ENCODE measurements at regions not wholly inside any gene's neighbourhood (a gene's known extent, or its start where the extent isn't known, plus 50 kb on each side); places are given as distances from the start of the nearest gene placed in this dataset.

- ChIA-PET CTCF (interaction anchor here (1.0 kb wide), 1 partner anchor 302 kb away, joined by 3 read pairs; no protein-coding TSS in a partner anchor), POLR2A (no interaction called here)
- no peak overlapping the region for H3K4me3 Mint-ChIP-seq
- peaks cover 12% of the 10 kb centered on the region for H3K4me1 Mint-ChIP-seq (ENCODE audit: low read depth)
- H3K9me3 Mint-ChIP-seq: no peaks in the 10 kb centered on the region
- DNase-seq: no peak
- H3K27ac Mint-ChIP-seq: no peak overlapping the region
- intact Hi-C loops (cut with micrococcal nuclease): no loop called here
- H3K36me3 Mint-ChIP-seq: no peaks in the 10 kb centered on the region
- peaks cover 10% of the 10 kb centered on the region for H3K27me3 Mint-ChIP-seq
Observed at GRCh38 chr6:150719831-150720230, 120.1 kb downstream of the PLEKHG1 start.

- CTCF ChIA-PET: no interaction called here
- DNase-seq: peak; percentile 12
- intact Hi-C loops (cut with micrococcal nuclease): no loop called here
- no peak overlapping the region for H3K4me3 Mint-ChIP-seq
- no peaks in the 10 kb centered on the region for H3K9me3 Mint-ChIP-seq
- POLR2A ChIA-PET: no interaction called here
- H3K4me1 Mint-ChIP-seq (ENCODE audit: low read depth): peaks cover 12% of the 10 kb centered on the region
- no peak overlapping the region for H3K27ac Mint-ChIP-seq
- H3K36me3 Mint-ChIP-seq: no peaks in the 10 kb centered on the region
- H3K27me3 Mint-ChIP-seq: peaks cover 10% of the 10 kb centered on the region
Observed at GRCh38 chr6:150720774-150721233, 121.1 kb downstream of the PLEKHG1 start.

- ChIA-PET CTCF (no interaction called here), POLR2A (no interaction called here)
- H3K27me3 Mint-ChIP-seq: peaks cover 10% of the 10 kb centered on the region
- H3K36me3 Mint-ChIP-seq: no peaks in the 10 kb centered on the region
- no peak for DNase-seq
- peaks cover 12% of the 10 kb centered on the region for H3K4me1 Mint-ChIP-seq (ENCODE audit: low read depth)
- intact Hi-C loops (cut with micrococcal nuclease): no loop called here
- H3K27ac Mint-ChIP-seq: no peak overlapping the region
- no peaks in the 10 kb centered on the region for H3K9me3 Mint-ChIP-seq
- H3K4me3 Mint-ChIP-seq: no peak overlapping the region
Observed at GRCh38 chr6:150721418-150722266, 122.0 kb downstream of the PLEKHG1 start.

GRCh38 chr6:150722614-150723344 lies 123.1 kb downstream of the PLEKHG1 start:
- no peak for DNase-seq

GRCh38 chr6:150723345-150723658 lies 123.6 kb downstream of the PLEKHG1 start:
- no peak for DNase-seq
- Mint-ChIP-seq H3K27me3 (peaks cover 10% of the 10 kb centered on the region), H3K36me3 (no peaks in the 10 kb centered on the region), H3K9me3 (no peaks in the 10 kb centered on the region), H3K27ac (no peak overlapping the region), H3K4me1 (ENCODE audit: low read depth) (peaks cover 12% of the 10 kb centered on the region), H3K4me3 (no peak overlapping the region)
- intact Hi-C loops (cut with micrococcal nuclease): no loop called here
- CTCF ChIA-PET: no interaction called here
- POLR2A ChIA-PET: no interaction called here

More at GRCh38 chr6:150722614-150723344, 123.1 kb downstream of the PLEKHG1 start:
- ChIA-PET CTCF (no interaction called here), POLR2A (no interaction called here)
- peaks cover 12% of the 10 kb centered on the region for H3K4me1 Mint-ChIP-seq (ENCODE audit: low read depth)
- intact Hi-C loops (cut with micrococcal nuclease): no loop called here
- H3K9me3 Mint-ChIP-seq: no peaks in the 10 kb centered on the region
- no peak overlapping the region for H3K27ac Mint-ChIP-seq
- no peaks in the 10 kb centered on the region for H3K36me3 Mint-ChIP-seq
- H3K27me3 Mint-ChIP-seq: peaks cover 10% of the 10 kb centered on the region
- H3K4me3 Mint-ChIP-seq: no peak overlapping the region

- Mint-ChIP-seq H3K27ac (no peak overlapping the region), H3K9me3 (no peaks in the 10 kb centered on the region), H3K4me3 (no peak overlapping the region), H3K36me3 (no peaks in the 10 kb centered on the region), H3K27me3 (peaks cover 10% of the 10 kb centered on the region), H3K4me1 (ENCODE audit: low read depth) (peaks cover 12% of the 10 kb centered on the region)
- intact Hi-C loops (cut with micrococcal nuclease): no loop called here
- DNase-seq: no peak
- ChIA-PET CTCF (no interaction called here), POLR2A (no interaction called here)
Observed at GRCh38 chr6:150723857-150724256, 124.2 kb downstream of the PLEKHG1 start.

GRCh38 chr6:150725795-150726194 lies 126.1 kb downstream of the PLEKHG1 start:
- Mint-ChIP-seq H3K27ac (no peak overlapping the region), H3K36me3 (no peaks in the 10 kb centered on the region), H3K4me1 (ENCODE audit: low read depth) (peaks cover 7% of the 10 kb centered on the region), H3K27me3 (peaks cover 4% of the 10 kb centered on the region), H3K4me3 (no peak overlapping the region), H3K9me3 (no peaks in the 10 kb centered on the region)
- intact Hi-C loops (cut with micrococcal nuclease): no loop called here
- ChIA-PET CTCF (no interaction called here), POLR2A (no interaction called here)
- DNase-seq: no peak

GRCh38 chr6:150729188-150729748 lies 129.6 kb downstream of the PLEKHG1 start:
- ChIA-PET POLR2A (no interaction called here), CTCF (no interaction called here)
- Mint-ChIP-seq H3K9me3 (no peaks in the 10 kb centered on the region), H3K4me3 (no peak overlapping the region), H3K27ac (no peak overlapping the region), H3K36me3 (no peaks in the 10 kb centered on the region), H3K27me3 (no peaks in the 10 kb centered on the region), H3K4me1 (ENCODE audit: low read depth) (no peaks in the 10 kb centered on the region)
- no peak for DNase-seq
- intact Hi-C loops (cut with micrococcal nuclease): no loop called here

- Mint-ChIP-seq H3K36me3 (no peaks in the 10 kb centered on the region), H3K9me3 (no peaks in the 10 kb centered on the region), H3K4me1 (ENCODE audit: low read depth) (no peaks in the 10 kb centered on the region), H3K4me3 (no peak overlapping the region), H3K27ac (no peak overlapping the region), H3K27me3 (no peaks in the 10 kb centered on the region)
- no peak for DNase-seq
- intact Hi-C loops (cut with micrococcal nuclease): no loop called here
- ChIA-PET CTCF (no interaction called here), POLR2A (interaction anchor here (1.0 kb wide), 1 partner anchor 162 kb away, joined by 3 read pairs; no protein-coding TSS in a partner anchor)
Observed at GRCh38 chr6:150730801-150731457, 131.2 kb downstream of the PLEKHG1 start.

- intact Hi-C loops (cut with micrococcal nuclease): no loop called here
- CTCF ChIA-PET: interaction anchor here (0.9 kb wide), 1 partner anchor 315 kb away, joined by 3 read pairs; no protein-coding TSS in a partner anchor
Observed at GRCh38 chr6:150732765-150733539, 132.6 kb upstream of the MTHFD1L start.

GRCh38 chr6:150733726-150734125 lies 131.8 kb upstream of the MTHFD1L start:
- Mint-ChIP-seq H3K27me3 (no peaks in the 10 kb centered on the region), H3K9me3 (no peaks in the 10 kb centered on the region), H3K4me3 (no peak overlapping the region), H3K36me3 (no peaks in the 10 kb centered on the region), H3K4me1 (ENCODE audit: low read depth) (no peaks in the 10 kb centered on the region), H3K27ac (no peak overlapping the region)
- DNase-seq: no peak
- ChIA-PET CTCF (interaction anchor here (0.9 kb wide), 1 partner anchor 316 kb away, joined by 3 read pairs; no protein-coding TSS in a partner anchor), POLR2A (no interaction called here)
- intact Hi-C loops (cut with micrococcal nuclease): no loop called here

More at GRCh38 chr6:150732765-150733539, 132.6 kb upstream of the MTHFD1L start:
- no peak overlapping the region for H3K4me3 Mint-ChIP-seq
- POLR2A ChIA-PET: no interaction called here
- no peak for DNase-seq
- H3K27me3 Mint-ChIP-seq: no peaks in the 10 kb centered on the region
- H3K36me3 Mint-ChIP-seq: no peaks in the 10 kb centered on the region
- no peak overlapping the region for H3K27ac Mint-ChIP-seq
- no peaks in the 10 kb centered on the region for H3K9me3 Mint-ChIP-seq
- no peaks in the 10 kb centered on the region for H3K4me1 Mint-ChIP-seq (ENCODE audit: low read depth)
